ENCODE measurements at regions not wholly inside any gene's neighbourhood (a gene's known extent, or its start where the extent isn't known, plus 50 kb on each side); places are given as distances from the start of the nearest gene placed in this dataset.

DNA sequence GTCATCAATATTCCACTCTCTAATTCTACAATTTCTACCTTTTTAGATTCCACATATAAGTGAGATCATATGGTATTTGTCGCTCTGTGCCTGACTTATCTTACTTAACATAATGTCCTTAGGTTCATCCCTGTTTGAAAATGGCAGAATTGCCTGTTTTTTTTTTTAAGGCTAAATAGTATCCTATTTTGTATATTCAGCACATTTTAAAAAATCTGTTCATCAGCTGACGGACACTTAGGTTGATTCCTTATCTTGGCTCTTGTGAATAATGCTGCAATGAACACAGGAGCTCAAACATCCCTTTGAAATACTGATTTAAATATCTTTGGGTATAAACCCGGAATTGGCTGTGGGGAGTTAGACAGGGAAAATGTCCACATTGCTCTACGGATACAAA, 326.7 kb upstream of the THBS1 start:
- no peaks in the 10 kb centered on the region for H3K4me1 ChIP-seq (ENCODE audit: control insufficient read depth, insufficient read depth, low read length)
- POLR2A ChIA-PET: no interaction called here
- H3K9me3 ChIP-seq (ENCODE audit: control insufficient read depth, insufficient read depth, low read depth, low read length): no peaks in the 10 kb centered on the region
- intact Hi-C loops (cut with micrococcal nuclease; ENCODE audit: unreplicated experiment): no loop called here
- CTCF ChIA-PET: no interaction called here
- H3K36me3 ChIP-seq (ENCODE audit: control insufficient read depth, insufficient read depth, low read length): no peaks in the 10 kb centered on the region
- TF ChIP-seq, protein P1, sequence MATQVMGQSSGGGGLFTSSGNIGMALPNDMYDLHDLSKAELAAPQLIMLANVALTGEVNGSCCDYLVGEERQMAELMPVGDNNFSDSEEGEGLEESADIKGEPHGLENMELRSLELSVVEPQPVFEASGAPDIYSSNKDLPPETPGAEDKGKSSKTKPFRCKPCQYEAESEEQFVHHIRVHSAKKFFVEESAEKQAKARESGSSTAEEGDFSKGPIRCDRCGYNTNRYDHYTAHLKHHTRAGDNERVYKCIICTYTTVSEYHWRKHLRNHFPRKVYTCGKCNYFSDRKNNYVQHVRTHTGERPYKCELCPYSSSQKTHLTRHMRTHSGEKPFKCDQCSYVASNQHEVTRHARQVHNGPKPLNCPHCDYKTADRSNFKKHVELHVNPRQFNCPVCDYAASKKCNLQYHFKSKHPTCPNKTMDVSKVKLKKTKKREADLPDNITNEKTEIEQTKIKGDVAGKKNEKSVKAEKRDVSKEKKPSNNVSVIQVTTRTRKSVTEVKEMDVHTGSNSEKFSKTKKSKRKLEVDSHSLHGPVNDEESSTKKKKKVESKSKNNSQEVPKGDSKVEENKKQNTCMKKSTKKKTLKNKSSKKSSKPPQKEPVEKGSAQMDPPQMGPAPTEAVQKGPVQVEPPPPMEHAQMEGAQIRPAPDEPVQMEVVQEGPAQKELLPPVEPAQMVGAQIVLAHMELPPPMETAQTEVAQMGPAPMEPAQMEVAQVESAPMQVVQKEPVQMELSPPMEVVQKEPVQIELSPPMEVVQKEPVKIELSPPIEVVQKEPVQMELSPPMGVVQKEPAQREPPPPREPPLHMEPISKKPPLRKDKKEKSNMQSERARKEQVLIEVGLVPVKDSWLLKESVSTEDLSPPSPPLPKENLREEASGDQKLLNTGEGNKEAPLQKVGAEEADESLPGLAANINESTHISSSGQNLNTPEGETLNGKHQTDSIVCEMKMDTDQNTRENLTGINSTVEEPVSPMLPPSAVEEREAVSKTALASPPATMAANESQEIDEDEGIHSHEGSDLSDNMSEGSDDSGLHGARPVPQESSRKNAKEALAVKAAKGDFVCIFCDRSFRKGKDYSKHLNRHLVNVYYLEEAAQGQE (IDR thresholded peaks at IDR 0.05; ENCODE audit: insufficient read depth in 1 of 2, low read depth in 2 of 2, low read length in 1 of 2): no peak
- TF ChIP-seq TCF7L2 (IDR thresholded peaks at IDR 0.05; ENCODE audit: low read depth, low read length) (no peak), POLR2AphosphoS5 (IDR thresholded peaks at IDR 0.05; ENCODE audit: low read depth, low read length) (no peak), SIN3A (IDR thresholded peaks at IDR 0.05; ENCODE audit: borderline replicate concordance, insufficient read depth, low read depth, low read length) (no peak)
- TF ChIP-seq, protein P2, sequence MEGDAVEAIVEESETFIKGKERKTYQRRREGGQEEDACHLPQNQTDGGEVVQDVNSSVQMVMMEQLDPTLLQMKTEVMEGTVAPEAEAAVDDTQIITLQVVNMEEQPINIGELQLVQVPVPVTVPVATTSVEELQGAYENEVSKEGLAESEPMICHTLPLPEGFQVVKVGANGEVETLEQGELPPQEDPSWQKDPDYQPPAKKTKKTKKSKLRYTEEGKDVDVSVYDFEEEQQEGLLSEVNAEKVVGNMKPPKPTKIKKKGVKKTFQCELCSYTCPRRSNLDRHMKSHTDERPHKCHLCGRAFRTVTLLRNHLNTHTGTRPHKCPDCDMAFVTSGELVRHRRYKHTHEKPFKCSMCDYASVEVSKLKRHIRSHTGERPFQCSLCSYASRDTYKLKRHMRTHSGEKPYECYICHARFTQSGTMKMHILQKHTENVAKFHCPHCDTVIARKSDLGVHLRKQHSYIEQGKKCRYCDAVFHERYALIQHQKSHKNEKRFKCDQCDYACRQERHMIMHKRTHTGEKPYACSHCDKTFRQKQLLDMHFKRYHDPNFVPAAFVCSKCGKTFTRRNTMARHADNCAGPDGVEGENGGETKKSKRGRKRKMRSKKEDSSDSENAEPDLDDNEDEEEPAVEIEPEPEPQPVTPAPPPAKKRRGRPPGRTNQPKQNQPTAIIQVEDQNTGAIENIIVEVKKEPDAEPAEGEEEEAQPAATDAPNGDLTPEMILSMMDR (IDR thresholded peaks at IDR 0.05): no peak
- BruUV-seq (replicated peaks): no TSS peak
- no peak overlapping the region for H3K4me3 ChIP-seq (ENCODE audit: low read depth in 2 of 2, low read length in 2 of 2)
- no peak overlapping the region for H3K27ac ChIP-seq (ENCODE audit: low read length)
- in situ Hi-C loops (cut with HindIII; ENCODE audit: low pct_unique_long_range_greater_than_20kb, low sequenced_read_pairs): no loop called here
- DNase-seq (ENCODE audit: low read depth, low spot score) (no peak), ATAC-seq (no peak)
- H3K27me3 ChIP-seq (ENCODE audit: control insufficient read depth, insufficient read depth, low read length): no peaks in the 10 kb centered on the region

DNA sequence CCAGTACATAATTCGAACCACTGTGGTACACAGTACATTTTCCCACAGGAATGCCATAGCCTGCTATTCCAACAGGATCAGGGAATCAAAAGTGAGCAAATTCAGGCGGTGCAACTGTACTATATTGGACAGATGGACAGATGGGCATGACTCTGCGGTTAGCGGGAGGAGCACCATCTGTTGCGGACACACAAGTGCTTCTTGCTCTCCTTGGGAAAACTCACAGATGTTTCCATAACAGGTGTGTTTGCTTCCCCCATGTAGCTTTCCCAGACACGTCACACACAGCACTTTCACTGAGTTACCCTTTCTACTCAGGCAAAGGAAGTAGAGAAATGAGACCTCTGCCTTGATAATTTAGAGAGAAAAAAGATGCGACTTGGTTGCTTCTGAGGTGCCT, 325.1 kb upstream of the THBS1 start:
- DNase-seq (ENCODE audit: low read depth, low spot score): no peak
- no peaks in the 10 kb centered on the region for H3K36me3 ChIP-seq (ENCODE audit: control insufficient read depth, insufficient read depth, low read length)
- no TSS peak for BruUV-seq (replicated peaks)
- H3K4me3 ChIP-seq (ENCODE audit: low read depth in 2 of 2, low read length in 2 of 2): no peak overlapping the region
- no peak for ATAC-seq
- TF ChIP-seq TCF7L2 (IDR thresholded peaks at IDR 0.05; ENCODE audit: low read depth, low read length): no peak
- TF ChIP-seq, protein P1 (IDR thresholded peaks at IDR 0.05; ENCODE audit: insufficient read depth in 1 of 2, low read depth in 2 of 2, low read length in 1 of 2): no peak
- ChIA-PET CTCF (no interaction called here), POLR2A (no interaction called here)
- H3K27me3 ChIP-seq (ENCODE audit: control insufficient read depth, insufficient read depth, low read length): no peaks in the 10 kb centered on the region
- no peak overlapping the region for H3K27ac ChIP-seq (ENCODE audit: low read length)
- intact Hi-C loops (cut with micrococcal nuclease; ENCODE audit: unreplicated experiment) (no loop called here), in situ Hi-C loops (cut with HindIII; ENCODE audit: low pct_unique_long_range_greater_than_20kb, low sequenced_read_pairs) (no loop called here)
- H3K9me3 ChIP-seq (ENCODE audit: control insufficient read depth, insufficient read depth, low read depth, low read length): no peaks in the 10 kb centered on the region
- no peaks in the 10 kb centered on the region for H3K4me1 ChIP-seq (ENCODE audit: control insufficient read depth, insufficient read depth, low read length)

Data from Panc1 (cell line).